ENCODE measurements at regions not wholly inside any gene's neighbourhood (a gene's known extent, or its start where the extent isn't known, plus 50 kb on each side); places are given as distances from the start of the nearest gene placed in this dataset.

DNA sequence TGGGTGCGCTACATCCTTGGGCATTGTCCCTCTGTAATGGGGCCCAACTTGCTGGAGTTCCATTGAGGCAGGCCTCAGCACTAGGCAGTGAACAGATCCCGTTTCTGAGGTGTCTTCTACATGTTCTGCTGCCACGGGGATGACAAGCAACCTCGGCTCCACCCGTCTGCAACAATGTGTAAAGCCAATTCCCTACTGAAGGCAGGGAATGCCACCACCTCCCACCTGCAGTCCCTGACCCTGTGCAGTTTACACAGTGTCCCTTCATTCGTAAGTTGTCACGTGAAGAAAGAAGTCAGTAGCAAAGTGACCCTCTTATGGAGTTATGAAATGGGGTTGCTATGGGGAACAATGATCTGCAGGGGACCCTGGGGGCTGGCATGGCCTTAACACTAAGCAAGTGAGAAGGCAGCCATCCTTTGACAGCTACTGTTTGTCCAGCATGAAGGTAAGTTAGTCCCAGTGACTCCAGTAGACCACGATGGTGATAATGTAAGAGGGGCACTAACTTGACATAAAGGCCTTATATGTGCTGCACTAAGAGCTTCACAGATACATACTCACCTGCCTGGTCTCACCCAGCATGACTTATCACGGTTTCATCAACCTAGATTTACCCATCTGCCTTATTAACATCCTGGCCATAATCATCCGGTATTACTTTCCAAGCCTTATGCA lies 130.6 kb upstream of the ZSWIM2 start:
- TF ChIP-seq POLR2AphosphoS5 (IDR thresholded peaks at IDR 0.05; ENCODE audit: borderline replicate concordance, low read depth, low read length) (no peak), EZH2 (IDR thresholded peaks at IDR 0.05) (no peak), FOXP2 (optimal IDR thresholded peaks at IDR 0.05; ENCODE audit: control extremely low read depth, extremely low read length, insufficient read depth) (no peak)

Measured in SK-N-MC (cell line).